GM23248 (cell line): ENCODE measurements at regions not wholly inside any gene's neighbourhood (a gene's known extent, or its start where the extent isn't known, plus 50 kb on each side); places are given as distances from the start of the nearest gene placed in this dataset.

ENCODE experiments used
- DNase-seq: peaks from one replicate; pipeline ENCODE4 v3.0.0-alpha.2; 2015
- H2AFZ ChIP-seq: fragments of 200-600 bp; sonication (generic); 2 replicates; pipeline ENCODE4 v1.6.1; 2016; ENCODE audit warnings: antibody characterized with exemption
- H3F3A ChIP-seq: fragments of 200-600 bp; sonication (generic); 2 replicates; pipeline ENCODE4 v1.6.1; 2016; ENCODE audit warnings: mild to moderate bottlenecking, antibody characterized with exemption, mixed run types; ENCODE audit not compliant: insufficient read depth
- H3K27ac ChIP-seq: fragments of 200-600 bp; sonication (generic); 2 replicates; pipeline ENCODE4 v1.5.1; 2016; ENCODE audit warnings: mild to moderate bottlenecking
- H3K27me3 ChIP-seq: fragments of 200-600 bp; sonication (generic); replicated peaks from 2 replicates; pipeline ENCODE4 v1.6.1; 2016; ENCODE audit warnings: mild to moderate bottlenecking; ENCODE audit not compliant: insufficient read depth
- H3K36me3 ChIP-seq: fragments of 200-600 bp; sonication (generic); 2 replicates; pipeline ENCODE4 v1.6.1; 2016; ENCODE audit warnings: low read depth, mild to moderate bottlenecking
- H3K4me1 ChIP-seq: fragments of 200-600 bp; sonication (generic); 2 replicates; pipeline ENCODE4 v1.6.1; 2016; ENCODE audit warnings: mild to moderate bottlenecking; ENCODE audit not compliant: insufficient read depth
- H3K4me2 ChIP-seq: fragments of 200-600 bp; sonication (generic); one replicate; pipeline ENCODE4 v1.6.1; 2016; ENCODE audit warnings: mild to moderate bottlenecking; ENCODE audit not compliant: unreplicated experiment
- H3K4me3 ChIP-seq: fragments of 200-600 bp; sonication (generic); 2 replicates; pipeline ENCODE4 v1.5.1; 2016; ENCODE audit warnings: mild to moderate bottlenecking
- H3K79me2 ChIP-seq: fragments of 200-600 bp; sonication (generic); 2 replicates; pipeline ENCODE4 v1.6.1; 2016; ENCODE audit warnings: mild to moderate bottlenecking; ENCODE audit not compliant: insufficient read depth
- H3K9ac ChIP-seq: fragments of 200-600 bp; sonication (generic); 2 replicates; pipeline ENCODE4 v1.6.1; 2016; ENCODE audit warnings: mild to moderate bottlenecking
- H3K9me2 ChIP-seq: fragments of 200-600 bp; sonication (generic); 2 replicates; pipeline ENCODE4 v1.6.1; 2016; ENCODE audit warnings: mixed run types, mild to moderate bottlenecking, moderate library complexity; ENCODE audit not compliant: insufficient read depth
- H3K9me3 ChIP-seq: fragments of 200-600 bp; sonication (generic); one replicate; pipeline ENCODE4 v1.6.1; 2017; ENCODE audit warnings: low read depth
- H4K20me1 ChIP-seq: fragments of 200-600 bp; sonication (generic); 2 replicates; pipeline ENCODE4 v1.6.0; 2016; ENCODE audit not compliant: insufficient read depth
- EZH2 ChIP-seq: fragments of 200-600 bp; sonication (generic); IDR thresholded peaks from 2 replicates; pipeline ENCODE4 v1.6.1; 2018; ENCODE audit warnings: antibody characterized with exemption, mild to moderate bottlenecking; ENCODE audit not compliant: insufficient read depth, poor library complexity, severe bottlenecking
- EZH2phosphoT487 ChIP-seq: fragments of 200-600 bp; sonication (generic); IDR thresholded peaks from 2 replicates; pipeline ENCODE4 v1.6.1; 2018; ENCODE audit warnings: antibody characterized with exemption, moderate library complexity, mild to moderate bottlenecking, low read depth; ENCODE audit not compliant: insufficient read depth
- WGBS, 2 experiments: methylation state at CpG; one replicate each; pipeline ENCODE4 v1.1.6; 2015 to 2017; ENCODE audit warnings: low lambda C conversion rate in 2 of 2, low coverage in 1 of 2; ENCODE audit errors: missing lambda C conversion rate in 2 of 2; 5-methylcytosine and 5-hydroxymethylcytosine counted together
- in situ Hi-C: fragments of 300-500 bp; cut with MboI; formaldehyde crosslinking; loops from 2 replicates; pipeline ENCODE4 v1.15.0; 2020

- Histone ChIP-seq H3K27me3 (no peaks in the 10 kb centered on the region), H3K9ac (no peak overlapping the region), H3K36me3 (no peaks in the 10 kb centered on the region), H3K9me3 (no peaks in the 10 kb centered on the region), H3F3A (no peaks in the 10 kb centered on the region), H3K27ac (no peak overlapping the region), H2AFZ (no peak overlapping the region), H3K4me2 (no peak overlapping the region), H3K4me3 (no peak overlapping the region), H3K9me2 (no peaks in the 10 kb centered on the region), H4K20me1 (no peaks in the 10 kb centered on the region), H3K79me2 (no peaks in the 10 kb centered on the region), H3K4me1 (no peaks in the 10 kb centered on the region)
- no peak for TF ChIP-seq EZH2
- no peak for TF ChIP-seq EZH2phosphoT487
- in situ Hi-C loops, result no loop called here
- WGBS, 2 experiments, result 3 to 5% methylated on average over 10 to 11 of the region's 11 CpGs
- no peak for DNase-seq
Observed at GRCh38 chr12:131587565-131587964, 123.3 kb upstream of the SFSWAP start.

- in situ Hi-C loops, result no loop called here
- no peak overlapping the region for H3K9ac ChIP-seq
- TF ChIP-seq EZH2phosphoT487 (no peak), EZH2 (no peak)
- no peak overlapping the region for H2AFZ ChIP-seq
- H3K27me3 ChIP-seq, result no peaks in the 10 kb centered on the region
- H3K9me3 ChIP-seq, result no peaks in the 10 kb centered on the region
- no peaks in the 10 kb centered on the region for H4K20me1 ChIP-seq
- 32 to 33% methylated on average over 11 of the region's 11 CpGs for WGBS, 2 experiments
- H3K4me1 ChIP-seq, result no peaks in the 10 kb centered on the region
- no peak overlapping the region for H3K27ac ChIP-seq
- no peaks in the 10 kb centered on the region for H3K79me2 ChIP-seq
- H3K9me2 ChIP-seq, result no peaks in the 10 kb centered on the region
- DNase-seq, result no peak
- H3K4me3 ChIP-seq, result no peak overlapping the region
- no peaks in the 10 kb centered on the region for H3K36me3 ChIP-seq
- H3K4me2 ChIP-seq, result no peak overlapping the region
- no peaks in the 10 kb centered on the region for H3F3A ChIP-seq
Observed at GRCh38 chr12:131589221-131589897, 121.5 kb upstream of the SFSWAP start.

GRCh38 chr12:131589966-131590365 is 120.9 kb upstream of the SFSWAP start:
- no peaks in the 10 kb centered on the region for H3F3A ChIP-seq
- H3K79me2 ChIP-seq, result no peaks in the 10 kb centered on the region
- H3K27me3 ChIP-seq, result no peaks in the 10 kb centered on the region
- in situ Hi-C loops, result no loop called here
- no peaks in the 10 kb centered on the region for H4K20me1 ChIP-seq
- H3K9me2 ChIP-seq, result no peaks in the 10 kb centered on the region
- H3K4me1 ChIP-seq, result no peaks in the 10 kb centered on the region
- H2AFZ ChIP-seq, result no peak overlapping the region
- no peak overlapping the region for H3K27ac ChIP-seq
- H3K4me2 ChIP-seq, result no peak overlapping the region
- H3K9ac ChIP-seq, result no peak overlapping the region
- H3K9me3 ChIP-seq, result no peaks in the 10 kb centered on the region
- DNase-seq, result no peak
- TF ChIP-seq EZH2 (no peak), EZH2phosphoT487 (no peak)
- no peak overlapping the region for H3K4me3 ChIP-seq
- H3K36me3 ChIP-seq, result no peaks in the 10 kb centered on the region

- H2AFZ ChIP-seq, result no peak overlapping the region
- in situ Hi-C loops, result no loop called here
- H3K4me1 ChIP-seq, result no peaks in the 10 kb centered on the region
- no peaks in the 10 kb centered on the region for H3F3A ChIP-seq
- DNase-seq, result no peak
- 62 to 65% methylated on average over 6 to 7 of the region's 7 CpGs for WGBS, 2 experiments
- H3K4me2 ChIP-seq, result no peak overlapping the region
- H3K9me2 ChIP-seq, result no peaks in the 10 kb centered on the region
- TF ChIP-seq EZH2, result no peak
- H3K36me3 ChIP-seq, result no peaks in the 10 kb centered on the region
- no peaks in the 10 kb centered on the region for H4K20me1 ChIP-seq
- H3K9me3 ChIP-seq, result no peaks in the 10 kb centered on the region
- no peak overlapping the region for H3K4me3 ChIP-seq
- H3K27me3 ChIP-seq, result no peaks in the 10 kb centered on the region
- H3K9ac ChIP-seq, result no peak overlapping the region
- no peaks in the 10 kb centered on the region for H3K79me2 ChIP-seq
- H3K27ac ChIP-seq, result no peak overlapping the region
Observed at GRCh38 chr12:131591136-131591535, 119.8 kb upstream of the SFSWAP start.
